Liver (tissue), 8 donors: ENCODE measurements at regions not wholly inside any gene's neighbourhood (a gene's known extent, or its start where the extent isn't known, plus 50 kb on each side); places are given as distances from the start of the nearest gene placed in this dataset.

Source experiments
- DNase-seq: peaks from one replicate; pipeline ENCODE4 v3.0.0-alpha.2; 2017; ENCODE audit warnings: low spot score
- H3K27ac ChIP-seq, 2 donors: one replicate each; pipeline ENCODE4 v1.7.0; 2013; ENCODE audit warnings: inconsistent platforms in 2 of 2, low read length in 2 of 2, control low read depth in 1 of 2, low read depth in 1 of 2, mild to moderate bottlenecking in 1 of 2
- H3K27me3 ChIP-seq, 4 donors: one replicate each; pipeline versions ENCODE4 v1.6.1 to v1.7.0; 2013; ENCODE audit warnings: low read length in 3 of 4, inconsistent platforms in 1 of 4, mild to moderate bottlenecking in 1 of 4, moderate library complexity in 1 of 4; ENCODE audit not compliant: control insufficient read depth in 4 of 4, insufficient read depth in 4 of 4
- H3K36me3 ChIP-seq, 4 donors: one replicate each; pipeline versions ENCODE4 v1.6.1 to v1.7.0; 2013; ENCODE audit warnings: low read length in 3 of 4, mild to moderate bottlenecking in 3 of 4, low read depth in 1 of 4, moderate library complexity in 1 of 4; ENCODE audit not compliant: control insufficient read depth in 4 of 4, insufficient read depth in 3 of 4
- H3K4me1 ChIP-seq, 4 donors: one replicate each; pipeline versions ENCODE4 v1.6.1 to v1.7.0; 2013; ENCODE audit warnings: low read length in 3 of 4, mild to moderate bottlenecking in 3 of 4, moderate library complexity in 1 of 4; ENCODE audit not compliant: control insufficient read depth in 4 of 4, insufficient read depth in 4 of 4
- H3K4me3 ChIP-seq, 3 donors: one replicate each; pipeline versions ENCODE4 v1.6.1 to v1.7.0; 2013; ENCODE audit warnings: low read length in 3 of 3, control low read depth in 1 of 3, low read depth in 1 of 3, mild to moderate bottlenecking in 1 of 3
- H3K9ac ChIP-seq, 2 donors: one replicate each; pipeline ENCODE4 v1.7.0; 2013; ENCODE audit warnings: low read length in 2 of 2, mild to moderate bottlenecking in 2 of 2, moderate library complexity in 2 of 2, control low read depth in 1 of 2, low read depth in 1 of 2
- H3K9me3 ChIP-seq, 4 donors: one replicate each; pipeline versions ENCODE4 v1.6.1 to v1.7.0; 2013; ENCODE audit warnings: low read length in 3 of 4; ENCODE audit not compliant: control insufficient read depth in 4 of 4
- CTCF ChIP-seq: fragments of 150-350 bp; IDR thresholded peaks from 2 replicates; pipeline ENCODE4 v1.5.1; 2017; ENCODE audit warnings: improper control_type of control experiment, low read depth, low read length; ENCODE audit not compliant: missing input control
- EGR1 ChIP-seq, 2 donors: IDR thresholded peaks; 2 replicates each; pipeline ENCODE4 v1.6.1; 2016 to 2018; ENCODE audit warnings: antibody characterized with exemption in 2 of 2, low read depth in 2 of 2
- FOXA1 ChIP-seq: IDR thresholded peaks from 2 replicates; pipeline ENCODE4 v1.6.1; 2016; ENCODE audit warnings: antibody characterized with exemption
- FOXA2 ChIP-seq: IDR thresholded peaks from 2 replicates; pipeline ENCODE4 v1.6.1; 2016; ENCODE audit warnings: antibody characterized with exemption
- GABPA ChIP-seq, 2 donors: IDR thresholded peaks in 1 of 2; conservative IDR thresholded peaks in 1 of 2; 2 replicates each; pipeline ENCODE4 v1.6.1; 2016; ENCODE audit warnings: antibody characterized with exemption in 2 of 2, mild to moderate bottlenecking in 1 of 2, moderate library complexity in 1 of 2
- HNF4A ChIP-seq, 2 donors: conservative IDR thresholded peaks; 2 replicates each; pipeline ENCODE4 v1.6.1; 2016; ENCODE audit warnings: antibody characterized with exemption in 2 of 2, mild to moderate bottlenecking in 2 of 2
- JUND ChIP-seq, 2 donors: IDR thresholded peaks; 2 replicates each; pipeline ENCODE4 v1.6.1; 2016; ENCODE audit warnings: antibody characterized with exemption in 2 of 2
- NR2F2 ChIP-seq: IDR thresholded peaks from 2 replicates; pipeline ENCODE4 v1.6.1; 2016; ENCODE audit warnings: antibody characterized with exemption
- RAD21 ChIP-seq, 2 donors: IDR thresholded peaks; 2 replicates each; pipeline ENCODE4 v1.6.1; 2016; ENCODE audit warnings: antibody characterized with exemption in 2 of 2, mild to moderate bottlenecking in 2 of 2
- REST ChIP-seq: IDR thresholded peaks from 2 replicates; pipeline ENCODE4 v1.6.1; 2016; ENCODE audit warnings: antibody characterized with exemption, mild to moderate bottlenecking
- RXRA ChIP-seq, 2 donors: IDR thresholded peaks; 2 replicates each; pipeline ENCODE4 v1.6.1; 2017 to 2018; ENCODE audit warnings: antibody characterized with exemption in 2 of 2, mild to moderate bottlenecking in 1 of 2
- SP1 ChIP-seq: IDR thresholded peaks from 2 replicates; pipeline ENCODE4 v1.6.1; 2018; ENCODE audit warnings: antibody characterized with exemption, mild to moderate bottlenecking
- TAF1 ChIP-seq: conservative IDR thresholded peaks from 2 replicates; pipeline ENCODE4 v1.6.1; 2016; ENCODE audit warnings: antibody characterized with exemption, mild to moderate bottlenecking
- YY1 ChIP-seq: IDR thresholded peaks from 2 replicates; pipeline ENCODE4 v1.6.1; 2016; ENCODE audit warnings: antibody characterized with exemption, mild to moderate bottlenecking
- ZBTB33 ChIP-seq: IDR thresholded peaks from 2 replicates; pipeline ENCODE4 v1.6.1; 2016; ENCODE audit warnings: antibody characterized with exemption
- WGBS: extraction: QIAGEN DNeasy Blood & Tissue Kit; methylation state at CpG from one replicate; pipeline ENCODE4 v1.1.7; 2013; 5-methylcytosine and 5-hydroxymethylcytosine counted together
- TF ChIP-seq, protein P1 (sequence below): IDR thresholded peaks from 2 replicates; pipeline ENCODE4 v1.6.1; 2016; ENCODE audit warnings: antibody characterized with exemption
- TF ChIP-seq, protein P2 (sequence below): IDR thresholded peaks from 2 replicates; pipeline ENCODE4 v1.6.1; 2016; ENCODE audit warnings: antibody characterized with exemption
- donor health status: healthy.
- donor health status: healthy.
- donor health status: healthy.
- donor health status: healthy.
- donor health status: healthy.

- Histone ChIP-seq H3K9me3 (no peaks in the 10 kb centered on the region), H3K27ac (no peak overlapping the region), H3K27me3 (no peaks in the 10 kb centered on the region), H3K36me3 (no peaks in the 10 kb centered on the region), H3K4me1 (no peaks in the 10 kb centered on the region), H3K9ac (no peak overlapping the region), H3K4me3 (no peak overlapping the region)
- no peak for DNase-seq
- 59% methylated on average over 1 of the region's 1 CpG for WGBS
- no peak for TF ChIP-seq TAF1
- no peak for TF ChIP-seq HNF4A (conservative IDR thresholded peaks at IDR 0.05)
- TF ChIP-seq, protein P1, sequence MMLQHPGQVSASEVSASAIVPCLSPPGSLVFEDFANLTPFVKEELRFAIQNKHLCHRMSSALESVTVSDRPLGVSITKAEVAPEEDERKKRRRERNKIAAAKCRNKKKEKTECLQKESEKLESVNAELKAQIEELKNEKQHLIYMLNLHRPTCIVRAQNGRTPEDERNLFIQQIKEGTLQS: no peak
- no peak for TF ChIP-seq JUND (IDR thresholded peaks at IDR 0.05)
- TF ChIP-seq FOXA1: no peak
- TF ChIP-seq RXRA (IDR thresholded peaks at IDR 0.05): no peak
- no peak for TF ChIP-seq CTCF
- TF ChIP-seq REST: no peak
- no peak for TF ChIP-seq GABPA (IDR thresholded peaks at IDR 0.05 in 1 of 2, conservative IDR thresholded peaks at IDR 0.05 in 1 of 2)
- TF ChIP-seq YY1: no peak
- TF ChIP-seq ZBTB33: no peak
- no peak for TF ChIP-seq FOXA2
- TF ChIP-seq EGR1 (IDR thresholded peaks at IDR 0.05; ENCODE audit: low read depth in 2 of 2): no peak
- no peak for TF ChIP-seq NR2F2
- TF ChIP-seq SP1: no peak
- TF ChIP-seq RAD21 (IDR thresholded peaks at IDR 0.05): no peak
Observed at GRCh38 chr5:63055421-63055820, 476.8 kb downstream of the LRRC70 start.

GRCh38 chr5:63053019-63053638, 474.5 kb downstream of the LRRC70 start:
- no peak for DNase-seq
- 56% methylated on average over 6 of the region's 6 CpGs for WGBS
- Histone ChIP-seq H3K27ac (no peak overlapping the region), H3K9ac (no peak overlapping the region), H3K4me1 (no peaks in the 10 kb centered on the region), H3K4me3 (no peak overlapping the region), H3K27me3 (no peaks in the 10 kb centered on the region), H3K9me3 (no peaks in the 10 kb centered on the region), H3K36me3 (no peaks in the 10 kb centered on the region)
- TF ChIP-seq ZBTB33 (no peak), SP1 (no peak), REST (no peak), FOXA2 (no peak), RAD21 (IDR thresholded peaks at IDR 0.05) (peak in 1 of 2 donors; percentile 31), NR2F2 (no peak)
- TF ChIP-seq, protein P2, sequence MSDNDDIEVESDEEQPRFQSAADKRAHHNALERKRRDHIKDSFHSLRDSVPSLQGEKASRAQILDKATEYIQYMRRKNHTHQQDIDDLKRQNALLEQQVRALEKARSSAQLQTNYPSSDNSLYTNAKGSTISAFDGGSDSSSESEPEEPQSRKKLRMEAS: peak; percentile 50
- TF ChIP-seq, protein P1: no peak
